Activated CD8-positive, alpha-beta T cell treated with anti-CD3 and anti-CD28 coated beads, Interleukin-2, amount 10 ng/mL, durations not matched to agents 7 days and 5 days (primary cell): ENCODE measurements at regions not wholly inside any gene's neighbourhood (a gene's known extent, or its start where the extent isn't known, plus 50 kb on each side); places are given as distances from the start of the nearest gene placed in this dataset.
A peak's percentile ranks its signal among the peaks of the same experiment; 100 is the strongest.

Experiments used
- ATAC-seq: fragments of 150-1000 bp; cut with Tn5 transposase; one replicate; pipeline ENCODE4 v1.10.0; 2021; ENCODE audit warnings: moderate library complexity
- CTCF ChIA-PET: fragments of 350-600 bp; sonication (Branson Sonifier 250); formaldehyde crosslinking; loops from one replicate; lab custom pipeline; 2021; ENCODE audit warnings: antibody characterized with exemption; lab: Charles Lee
- POLR2A ChIA-PET: fragments of 350-600 bp; sonication (Branson Sonifier 250); formaldehyde crosslinking; loops from one replicate; lab custom pipeline; 2021; ENCODE audit warnings: antibody characterized with exemption; lab: Charles Lee
- DNase-seq: peaks from one replicate; pipeline ENCODE4 v3.0.0-alpha.2; 2020
- H3K27ac Mint-ChIP-seq: one replicate; pipeline ENCODE4 v1.8.0; 2021; ENCODE audit warnings: mild to moderate bottlenecking, mixed read lengths
- H3K27me3 Mint-ChIP-seq: one replicate; pipeline ENCODE4 v1.8.0; 2021; ENCODE audit warnings: low read depth, mixed read lengths
- H3K36me3 Mint-ChIP-seq: one replicate; pipeline ENCODE4 v1.8.0; 2021; ENCODE audit warnings: low read depth, mixed read lengths
- H3K4me1 Mint-ChIP-seq: one replicate; pipeline ENCODE4 v1.8.0; 2021; ENCODE audit warnings: low read depth, mixed read lengths
- H3K4me3 Mint-ChIP-seq: one replicate; pipeline ENCODE4 v1.8.0; 2021; ENCODE audit warnings: mild to moderate bottlenecking, mixed read lengths
- H3K9me3 Mint-ChIP-seq: one replicate; pipeline ENCODE4 v1.8.0; 2022; ENCODE audit warnings: mixed read lengths; ENCODE audit not compliant: insufficient read depth

DNA sequence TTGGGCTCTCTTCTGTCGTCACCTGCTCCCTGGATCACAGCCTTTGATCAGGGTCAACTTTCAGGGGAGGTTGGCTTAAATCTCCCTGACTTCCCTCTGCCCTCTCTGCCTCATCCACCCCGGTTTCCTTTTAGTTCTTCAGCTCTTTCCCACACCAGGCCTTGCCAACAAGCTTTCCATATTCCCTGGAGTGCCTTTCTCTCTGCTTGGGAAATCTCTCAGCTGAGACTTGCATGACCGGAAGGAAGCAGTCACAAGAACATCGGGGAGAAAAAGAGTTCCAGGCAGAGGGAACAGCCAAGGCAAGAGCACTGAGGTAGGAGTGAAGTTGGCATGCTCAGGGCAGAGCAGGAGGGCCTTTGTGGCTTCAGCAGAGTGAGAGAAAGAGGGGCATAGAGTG lies 88.4 kb upstream of the HSPA9 start:
- ChIA-PET POLR2A (no interaction called here), CTCF (interaction anchor here (1.2 kb wide), 1 partner anchor 11 kb away, joined by 4 read pairs; no protein-coding TSS in a partner anchor)
- H3K27ac Mint-ChIP-seq = no peak overlapping the region
- no peak overlapping the region for H3K4me3 Mint-ChIP-seq
- peaks cover 22% of the 10 kb centered on the region for H3K4me1 Mint-ChIP-seq
- ATAC-seq = no peak
- DNase-seq = no peak
- H3K27me3 Mint-ChIP-seq = peaks cover 79% of the 10 kb centered on the region
- no peaks in the 10 kb centered on the region for H3K9me3 Mint-ChIP-seq
- H3K36me3 Mint-ChIP-seq = no peaks in the 10 kb centered on the region

DNA sequence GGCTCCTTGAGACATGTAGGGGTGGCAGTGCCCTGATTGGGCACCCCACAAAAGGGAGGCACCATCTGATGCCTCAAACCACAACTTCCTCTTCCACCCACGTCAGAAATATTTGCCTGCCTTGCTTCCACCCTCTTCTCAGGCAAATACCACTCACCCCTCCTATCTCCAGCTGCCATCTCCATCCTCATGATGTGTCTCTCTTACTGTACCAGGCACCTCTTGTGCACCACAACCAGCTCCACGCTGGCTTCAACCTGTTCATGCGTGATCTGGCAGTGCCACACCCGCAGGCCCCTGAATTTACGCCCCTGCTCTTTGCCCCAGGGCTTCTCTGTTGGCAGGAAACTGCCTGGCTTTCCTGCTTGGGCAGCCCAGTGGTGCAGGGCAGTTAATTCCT lies 87.8 kb upstream of the HSPA9 start:
- Mint-ChIP-seq H3K4me1 (peaks cover 16% of the 10 kb centered on the region), H3K4me3 (no peak overlapping the region), H3K9me3 (no peaks in the 10 kb centered on the region), H3K36me3 (no peaks in the 10 kb centered on the region), H3K27me3 (peaks cover 80% of the 10 kb centered on the region), H3K27ac (peak overlapping the region; percentile 3)
- ChIA-PET POLR2A (no interaction called here), CTCF (interaction anchor here (1.2 kb wide), 1 partner anchor 10 kb away, joined by 4 read pairs; no protein-coding TSS in a partner anchor)
- DNase-seq = no peak
- peak; percentile 46 for ATAC-seq

DNA sequence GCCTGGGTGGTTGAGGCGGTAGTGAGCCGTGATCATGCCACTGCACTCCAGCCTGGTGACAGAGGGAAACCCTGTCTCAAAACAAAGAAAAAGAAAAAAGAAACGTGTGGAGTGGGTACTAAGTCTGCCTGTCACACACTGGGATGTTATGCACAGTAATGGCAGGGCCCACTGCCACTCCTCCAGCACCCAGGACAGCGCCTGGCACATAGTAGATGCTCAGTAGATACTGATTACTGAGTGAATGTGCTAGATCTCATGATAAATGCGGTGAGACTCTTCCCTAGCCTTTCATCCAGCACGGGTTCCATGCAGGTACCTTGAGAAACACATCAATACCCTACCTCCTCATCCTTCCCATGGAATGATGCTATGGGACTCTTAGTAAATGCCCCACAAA lies 87.4 kb upstream of the HSPA9 start:
- peaks cover 79% of the 10 kb centered on the region for H3K27me3 Mint-ChIP-seq
- H3K9me3 Mint-ChIP-seq = no peaks in the 10 kb centered on the region
- no peak overlapping the region for H3K4me3 Mint-ChIP-seq
- ChIA-PET CTCF (interaction anchor here (0.6 kb wide), 1 partner anchor 564 kb away, joined by 3 read pairs; no protein-coding TSS in a partner anchor), POLR2A (no interaction called here)
- H3K27ac Mint-ChIP-seq = peak overlapping the region; percentile 3
- H3K36me3 Mint-ChIP-seq = no peaks in the 10 kb centered on the region
- peak; percentile 62 for DNase-seq
- H3K4me1 Mint-ChIP-seq = peaks cover 12% of the 10 kb centered on the region
- ATAC-seq = peak; percentile 75

DNA sequence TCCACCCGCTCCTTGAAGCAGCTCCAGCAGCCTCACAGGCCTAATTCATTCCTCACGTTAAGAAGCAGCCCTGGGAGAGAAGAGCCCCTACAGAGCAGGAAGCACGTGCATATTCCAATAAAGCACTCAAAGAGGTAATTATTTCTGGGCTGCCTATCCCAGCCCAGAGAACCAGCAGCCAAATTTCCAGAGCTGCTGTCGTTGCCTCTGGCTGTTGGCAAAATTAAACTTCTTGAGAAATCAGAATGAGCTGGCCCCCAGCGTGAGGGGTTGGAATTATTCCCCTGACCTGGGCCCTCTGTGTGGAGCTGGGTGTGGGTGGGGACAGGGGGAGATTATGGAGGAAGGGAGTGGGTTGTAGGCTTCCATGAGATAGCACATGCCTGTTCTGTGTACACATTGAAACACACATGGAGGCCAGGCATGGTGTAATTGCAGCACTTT lies 86.8 kb upstream of the HSPA9 start:
- no peak overlapping the region for H3K27ac Mint-ChIP-seq
- DNase-seq (no peak), ATAC-seq (no peak)
- CTCF ChIA-PET = interaction anchor here (0.6 kb wide), 1 partner anchor 565 kb away, joined by 3 read pairs; no protein-coding TSS in a partner anchor
- H3K36me3 Mint-ChIP-seq = no peaks in the 10 kb centered on the region
- peaks cover 12% of the 10 kb centered on the region for H3K4me1 Mint-ChIP-seq
- POLR2A ChIA-PET = no interaction called here
- H3K9me3 Mint-ChIP-seq = no peaks in the 10 kb centered on the region
- no peak overlapping the region for H3K4me3 Mint-ChIP-seq
- H3K27me3 Mint-ChIP-seq = peaks cover 84% of the 10 kb centered on the region

DNA sequence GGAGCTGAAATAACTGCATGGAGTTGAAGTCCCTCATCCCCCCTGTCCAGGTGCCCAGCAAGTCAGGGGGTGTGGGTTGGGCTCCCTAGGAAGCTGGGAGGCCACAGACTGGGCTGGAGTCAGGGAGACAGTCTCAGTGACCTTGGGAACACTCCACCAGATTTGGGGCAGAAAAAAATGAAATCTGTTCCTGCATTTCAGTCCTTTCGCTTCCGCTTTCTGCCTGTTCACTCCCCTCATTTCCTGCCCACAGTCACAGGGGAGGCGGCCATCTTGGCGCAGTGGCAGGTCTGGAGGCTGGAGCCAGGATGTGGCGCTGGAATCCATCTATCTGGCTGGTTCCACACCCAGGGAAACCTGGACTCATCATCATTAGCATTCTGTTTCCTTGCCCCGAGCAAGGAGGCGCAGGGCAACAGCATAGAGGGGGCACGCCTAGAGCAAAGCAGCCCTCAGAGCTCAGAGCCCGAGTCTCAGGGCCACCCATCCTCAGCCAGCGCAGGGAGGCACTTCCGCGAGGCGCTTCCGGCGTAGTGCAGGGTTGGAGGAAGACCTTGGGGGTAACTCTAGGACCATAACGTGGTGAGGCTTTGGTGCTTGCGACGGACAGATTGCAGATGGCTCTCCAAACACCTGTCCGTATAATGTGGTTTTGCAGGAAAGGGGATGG lies 86.2 kb upstream of the HSPA9 start:
- POLR2A ChIA-PET = no interaction called here
- DNase-seq (no peak), ATAC-seq (no peak)
- CTCF ChIA-PET = no interaction called here
- peaks cover 84% of the 10 kb centered on the region for H3K27me3 Mint-ChIP-seq
- H3K9me3 Mint-ChIP-seq = no peaks in the 10 kb centered on the region
- no peaks in the 10 kb centered on the region for H3K36me3 Mint-ChIP-seq
- H3K27ac Mint-ChIP-seq = no peak overlapping the region
- H3K4me3 Mint-ChIP-seq = no peak overlapping the region
- H3K4me1 Mint-ChIP-seq = peaks cover 12% of the 10 kb centered on the region

DNA sequence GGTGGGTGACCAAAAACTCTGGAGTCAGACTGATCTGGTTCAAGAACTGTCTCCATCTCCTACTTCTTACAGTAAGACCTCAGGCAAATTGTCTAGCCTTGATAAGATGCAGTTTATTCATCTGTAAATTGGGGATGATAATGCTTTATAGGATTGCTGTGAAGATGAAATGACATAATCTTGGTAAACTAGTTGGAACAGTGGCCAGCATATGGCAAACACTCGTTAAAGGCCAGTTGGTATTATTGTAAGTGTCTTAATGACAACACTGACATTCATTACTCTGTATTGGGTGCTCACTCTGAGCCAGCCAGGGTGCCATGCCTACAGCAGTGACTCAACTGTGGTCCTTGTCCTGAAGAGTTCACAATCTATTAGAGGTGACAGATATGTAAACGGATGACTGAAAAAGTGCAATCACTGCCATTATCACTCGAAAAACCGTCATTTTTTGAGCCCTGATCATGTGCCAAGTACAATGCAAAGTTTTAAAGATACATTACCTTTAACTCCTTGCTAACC lies 84.9 kb upstream of the HSPA9 start:
- H3K4me3 Mint-ChIP-seq = no peak overlapping the region
- no peak overlapping the region for H3K27ac Mint-ChIP-seq
- peaks cover 86% of the 10 kb centered on the region for H3K27me3 Mint-ChIP-seq
- DNase-seq (no peak), ATAC-seq (no peak)
- ChIA-PET POLR2A (no interaction called here), CTCF (no interaction called here)
- no peaks in the 10 kb centered on the region for H3K36me3 Mint-ChIP-seq
- no peaks in the 10 kb centered on the region for H3K9me3 Mint-ChIP-seq
- H3K4me1 Mint-ChIP-seq = peaks cover 12% of the 10 kb centered on the region

DNA sequence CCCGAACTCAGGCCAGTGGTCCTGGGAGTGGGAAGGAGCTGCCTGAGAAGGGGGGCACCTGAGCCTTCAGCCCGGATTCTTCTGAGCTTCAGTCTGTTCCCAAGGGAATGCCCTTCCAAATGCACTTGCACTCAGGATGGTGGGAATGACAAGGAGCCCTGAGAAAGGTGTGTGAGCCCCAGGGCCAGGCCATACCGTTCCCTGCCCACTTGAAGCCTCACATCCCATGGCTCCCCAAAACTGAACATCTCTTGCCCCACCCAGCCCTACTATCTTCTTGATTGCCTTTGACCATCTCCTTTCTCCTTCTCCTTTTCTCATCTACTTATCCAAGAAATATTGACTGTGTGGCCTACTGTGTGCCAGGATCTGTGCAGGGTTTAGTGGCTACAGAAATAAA lies 84.4 kb upstream of the HSPA9 start:
- no peaks in the 10 kb centered on the region for H3K36me3 Mint-ChIP-seq
- no peak overlapping the region for H3K4me3 Mint-ChIP-seq
- H3K9me3 Mint-ChIP-seq = no peaks in the 10 kb centered on the region
- peaks cover 15% of the 10 kb centered on the region for H3K4me1 Mint-ChIP-seq
- DNase-seq (no peak), ATAC-seq (no peak)
- H3K27me3 Mint-ChIP-seq = peaks cover 85% of the 10 kb centered on the region
- no peak overlapping the region for H3K27ac Mint-ChIP-seq
- ChIA-PET POLR2A (no interaction called here), CTCF (no interaction called here)

DNA sequence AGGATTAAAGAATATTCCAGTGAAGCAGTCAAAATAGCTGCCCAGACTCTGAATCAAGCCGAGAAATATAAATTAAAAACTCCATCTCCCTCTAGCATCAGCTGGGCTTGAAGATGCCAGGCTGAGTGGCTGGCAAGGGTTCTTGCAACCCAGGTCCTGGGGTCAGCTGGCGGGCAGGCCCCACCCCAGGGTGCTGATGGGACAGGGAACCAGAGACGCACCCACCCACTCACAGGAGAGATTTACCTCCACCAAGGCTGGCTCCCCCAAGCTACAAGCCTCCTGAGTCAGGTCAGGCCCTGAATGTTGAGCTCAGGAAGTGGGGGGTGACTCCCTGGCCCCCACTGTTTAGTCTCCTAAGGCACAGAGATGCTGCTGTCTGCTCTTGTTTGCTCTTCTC lies 83.9 kb upstream of the HSPA9 start:
- POLR2A ChIA-PET = no interaction called here
- no peak for ATAC-seq
- Mint-ChIP-seq H3K27me3 (peaks cover 84% of the 10 kb centered on the region), H3K9me3 (no peaks in the 10 kb centered on the region), H3K4me3 (no peak overlapping the region), H3K36me3 (no peaks in the 10 kb centered on the region), H3K27ac (no peak overlapping the region), H3K4me1 (peaks cover 20% of the 10 kb centered on the region)
- DNase-seq = no peak
- CTCF ChIA-PET = no interaction called here

DNA sequence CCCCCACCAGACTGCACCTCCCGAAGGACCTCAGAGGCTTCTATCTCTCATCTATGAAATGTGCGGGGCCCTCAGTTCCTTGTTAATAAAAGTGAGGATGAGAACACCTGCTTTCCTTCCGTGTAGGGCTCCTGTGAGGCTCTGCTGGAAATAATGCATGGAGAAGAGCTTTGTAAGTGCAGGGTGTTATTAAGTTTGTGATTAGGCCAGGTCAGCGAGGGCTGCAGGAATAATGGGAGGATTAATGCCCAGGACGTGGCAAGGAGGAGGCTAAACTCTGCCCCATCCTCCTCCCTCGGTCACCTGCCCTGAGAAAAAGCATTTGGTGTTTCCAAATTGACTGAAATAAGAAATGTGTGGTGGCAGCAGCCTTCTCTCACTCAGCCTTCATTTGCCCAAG lies 83.5 kb upstream of the HSPA9 start:
- no peaks in the 10 kb centered on the region for H3K36me3 Mint-ChIP-seq
- peaks cover 86% of the 10 kb centered on the region for H3K27me3 Mint-ChIP-seq
- no peak for ATAC-seq
- ChIA-PET CTCF (no interaction called here), POLR2A (no interaction called here)
- peaks cover 24% of the 10 kb centered on the region for H3K4me1 Mint-ChIP-seq
- no peak overlapping the region for H3K27ac Mint-ChIP-seq
- no peaks in the 10 kb centered on the region for H3K9me3 Mint-ChIP-seq
- no peak for DNase-seq
- no peak overlapping the region for H3K4me3 Mint-ChIP-seq

DNA sequence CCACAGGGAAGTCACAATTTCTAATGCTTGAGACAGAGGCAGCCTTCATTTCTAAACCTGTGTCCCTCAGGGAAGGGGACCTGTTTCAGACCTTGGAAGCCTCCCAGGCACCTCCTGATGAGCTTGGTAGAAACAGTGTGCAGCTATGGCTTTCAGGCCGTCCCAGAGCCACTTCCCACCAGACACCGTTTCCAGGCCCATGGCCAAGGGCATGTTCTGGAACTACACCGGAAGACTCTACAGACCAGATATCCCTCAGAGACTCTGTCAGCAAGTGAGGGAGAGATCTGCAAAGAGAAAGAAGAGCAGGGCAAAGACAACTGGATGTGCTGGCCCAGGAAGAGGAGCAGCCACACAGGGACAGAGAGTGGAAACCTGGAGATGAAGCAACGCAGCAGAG lies 82.2 kb upstream of the HSPA9 start:
- no peak for ATAC-seq
- Mint-ChIP-seq H3K27ac (no peak overlapping the region), H3K9me3 (no peaks in the 10 kb centered on the region), H3K36me3 (no peaks in the 10 kb centered on the region), H3K27me3 (peaks cover 87% of the 10 kb centered on the region), H3K4me1 (peaks cover 17% of the 10 kb centered on the region), H3K4me3 (no peak overlapping the region)
- CTCF ChIA-PET = interaction anchor here (1.3 kb wide), 1 partner anchor 15 kb away, joined by 3 read pairs; no protein-coding TSS in a partner anchor
- DNase-seq = no peak
- POLR2A ChIA-PET = no interaction called here

DNA sequence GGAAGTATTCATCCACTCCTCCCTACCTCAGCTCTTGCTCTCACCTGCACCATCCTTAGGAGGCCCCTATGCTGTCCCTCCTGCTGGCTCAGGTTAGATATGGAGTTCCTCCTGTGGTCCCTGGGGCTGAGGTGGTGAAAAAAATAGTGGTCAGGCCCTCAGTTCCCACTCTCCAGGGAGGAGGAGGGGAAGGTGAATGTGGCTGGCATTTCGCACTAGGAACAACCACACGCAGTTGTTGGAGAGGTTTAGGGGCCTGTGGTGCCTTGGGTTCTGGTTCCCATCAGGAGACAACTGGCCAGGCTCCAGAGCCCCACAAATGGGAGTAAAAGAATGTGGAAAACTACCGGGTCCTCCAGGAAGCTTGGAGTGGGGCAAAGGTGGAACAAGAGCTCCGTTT lies 81.7 kb upstream of the HSPA9 start:
- DNase-seq (no peak), ATAC-seq (no peak)
- Mint-ChIP-seq H3K9me3 (no peaks in the 10 kb centered on the region), H3K27ac (no peak overlapping the region), H3K36me3 (no peaks in the 10 kb centered on the region), H3K4me3 (no peak overlapping the region), H3K27me3 (peaks cover 87% of the 10 kb centered on the region), H3K4me1 (peaks cover 17% of the 10 kb centered on the region)
- ChIA-PET POLR2A (no interaction called here), CTCF (interaction anchor here (1.3 kb wide), 1 partner anchor 14 kb away, joined by 3 read pairs; no protein-coding TSS in a partner anchor)

DNA sequence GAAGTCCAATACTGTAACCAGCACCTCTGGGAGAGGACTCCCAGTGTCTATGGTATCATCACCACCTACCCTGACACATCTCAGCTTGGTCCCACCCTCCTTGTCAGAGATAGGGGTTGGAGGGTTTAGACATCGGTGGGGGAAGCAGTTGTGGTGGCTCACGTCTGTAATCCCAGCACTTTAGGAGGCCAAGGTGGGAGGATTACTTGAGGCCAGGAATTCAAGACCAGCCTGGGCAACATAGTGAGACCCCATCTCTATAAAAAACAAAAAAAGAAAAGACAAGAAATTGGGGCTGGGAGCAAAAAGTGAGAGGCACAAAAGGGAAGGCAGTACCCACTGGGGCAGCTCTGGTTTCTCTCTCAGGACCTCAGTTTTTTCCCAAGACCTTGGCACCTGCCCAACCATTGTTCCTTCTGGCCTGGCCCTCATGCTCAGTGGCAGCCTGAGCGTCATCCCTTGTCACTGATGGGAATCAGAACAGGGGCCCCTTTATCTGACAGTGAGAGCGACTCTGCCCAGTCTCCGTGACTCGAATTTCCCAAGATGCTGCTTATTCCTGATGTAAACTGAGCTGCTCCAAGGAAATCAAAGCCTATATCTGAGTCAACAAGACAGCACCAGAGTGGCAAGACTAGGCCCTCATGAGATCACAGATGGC lies 80.5 kb upstream of the HSPA9 start:
- Mint-ChIP-seq H3K27ac (no peak overlapping the region), H3K36me3 (no peaks in the 10 kb centered on the region), H3K4me1 (peaks cover 17% of the 10 kb centered on the region), H3K27me3 (peaks cover 86% of the 10 kb centered on the region), H3K9me3 (no peaks in the 10 kb centered on the region), H3K4me3 (no peak overlapping the region)
- ChIA-PET POLR2A (no interaction called here), CTCF (no interaction called here)
- DNase-seq (no peak), ATAC-seq (no peak)
